Keratinocyte (primary cell): ENCODE measurements at regions not wholly inside any gene's neighbourhood (a gene's known extent, or its start where the extent isn't known, plus 50 kb on each side); places are given as distances from the start of the nearest gene placed in this dataset.

Source experiments
- DNase-seq: peaks from one replicate; pipeline ENCODE4 v3.0.0-alpha.2; 2011; ENCODE audit warnings: low read depth, missing footprints, low spot score
- FAIRE-seq: peaks from 2 replicates; lab custom pipeline; 2011; peaks lifted over from hg19 to GRCh38; lab: Jason Lieb, UNC
- H2AFZ ChIP-seq: 2 replicates; pipeline ENCODE4 v1.6.0; 2012; ENCODE audit warnings: low read length, control low read depth, inconsistent platforms; ENCODE audit not compliant: control insufficient read depth
- H3K27ac ChIP-seq: 2 replicates; pipeline ENCODE4 v1.5.1; 2011; ENCODE audit warnings: low read length; ENCODE audit not compliant: control insufficient read depth, insufficient read depth
- H3K27me3 ChIP-seq: 3 replicates; pipeline ENCODE4 v1.6.0; 2011; ENCODE audit warnings: low read length; ENCODE audit not compliant: control insufficient read depth, insufficient read depth; ENCODE audit errors: extremely low read depth
- H3K36me3 ChIP-seq, 2 experiments: 2 replicates in 1 of 2; 3 replicates in 1 of 2; pipeline ENCODE4 v1.5.1; 2011; ENCODE audit warnings: low read length in 2 of 2, mild to moderate bottlenecking in 1 of 2; ENCODE audit not compliant: control insufficient read depth in 2 of 2, insufficient read depth in 2 of 2; ENCODE audit errors: extremely low read depth in 1 of 2
- H3K4me1 ChIP-seq: 3 replicates; pipeline ENCODE4 v1.5.1; 2011; ENCODE audit warnings: low read length; ENCODE audit not compliant: control insufficient read depth, insufficient read depth; ENCODE audit errors: extremely low read depth
- H3K4me2 ChIP-seq: 3 replicates; pipeline ENCODE4 v1.6.0; 2011; ENCODE audit warnings: low read depth, low read length; ENCODE audit not compliant: control insufficient read depth, insufficient read depth; ENCODE audit errors: extremely low read depth
- H3K4me3 ChIP-seq, 3 experiments: fragments of 200-600 bp in 1 of 3; sonication (generic) in 1 of 3; 2 replicates in 2 of 3; 3 replicates in 1 of 3; pipeline ENCODE4 v1.5.1; 2011 to 2016; ENCODE audit warnings: low read length in 3 of 3, mild to moderate bottlenecking in 3 of 3, control low read depth in 2 of 3, inconsistent platforms in 1 of 3, low read depth in 1 of 3, mixed read lengths in 1 of 3, mixed run types in 1 of 3, moderate library complexity in 1 of 3; ENCODE audit not compliant: control insufficient read depth in 2 of 3, insufficient read depth in 2 of 3; ENCODE audit errors: extremely low read depth in 1 of 3
- H3K79me2 ChIP-seq: 2 replicates; pipeline ENCODE4 v1.6.0; 2012; ENCODE audit warnings: low read length; ENCODE audit not compliant: control insufficient read depth, insufficient read depth
- H3K9ac ChIP-seq: 3 replicates; pipeline ENCODE4 v1.6.0; 2011; ENCODE audit warnings: low read length; ENCODE audit not compliant: control insufficient read depth, insufficient read depth; ENCODE audit errors: extremely low read depth
- H3K9me1 ChIP-seq: 3 replicates; pipeline ENCODE4 v1.6.0; 2011; ENCODE audit warnings: low read length; ENCODE audit not compliant: control insufficient read depth, insufficient read depth; ENCODE audit errors: extremely low read depth
- H3K9me3 ChIP-seq: 2 replicates; pipeline ENCODE4 v1.5.1; 2012; ENCODE audit warnings: low read depth, low read length; ENCODE audit not compliant: control insufficient read depth
- H4K20me1 ChIP-seq: 3 replicates; pipeline ENCODE4 v1.6.0; 2011; ENCODE audit warnings: low read length; ENCODE audit not compliant: control insufficient read depth, insufficient read depth; ENCODE audit errors: extremely low read depth
- EZH2 ChIP-seq: IDR thresholded peaks from one replicate; pipeline ENCODE4 v1.6.1; 2012; ENCODE audit warnings: inconsistent platforms, mild to moderate bottlenecking, low read length, moderate library complexity
- dilution Hi-C: fragments of 300-500 bp; cut with MboI; formaldehyde crosslinking; loops from one replicate; pipeline ENCODE4 v1.7.0; 2020; ENCODE audit warnings: low sequenced_read_pairs; ENCODE audit not compliant: extremely low pct_ligation_motif_present
- TF ChIP-seq, protein P1 (sequence below), 3 experiments: IDR thresholded peaks in 1 of 3; conservative IDR thresholded peaks in 1 of 3; optimal IDR thresholded peaks in 1 of 3; 2 replicates in 2 of 3; 3 replicates in 1 of 3; pipeline versions ENCODE3 to v1.5.1; 2011; ENCODE audit warnings: low read length in 3 of 3, mild to moderate bottlenecking in 3 of 3, moderate library complexity in 2 of 3, control low read depth in 1 of 3, inconsistent platforms in 1 of 3; ENCODE audit not compliant: insufficient read depth in 2 of 3; ENCODE audit errors: extremely low read depth in 1 of 3

DNA sequence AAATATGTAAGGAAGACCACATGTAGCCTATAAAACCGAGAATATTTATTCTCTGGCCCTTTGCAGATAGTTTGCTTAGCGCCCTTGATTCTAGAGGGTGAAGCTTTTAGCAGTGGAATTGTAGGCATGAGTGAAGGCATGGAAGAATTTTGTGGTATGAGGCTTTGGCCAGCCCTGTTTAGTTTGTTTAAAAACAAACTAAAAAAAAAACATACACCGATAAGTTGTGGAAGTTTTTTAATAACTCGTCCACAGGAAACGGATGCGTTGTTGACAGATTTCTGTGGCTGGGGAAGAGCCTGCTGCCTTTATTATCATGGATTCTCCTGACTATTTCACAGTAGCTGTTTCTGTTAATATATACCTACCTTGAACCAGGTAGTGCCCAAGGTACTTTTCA lies 194.7 kb upstream of the LNX1 start:
- Histone ChIP-seq H3K27ac (no peak overlapping the region), H3K9ac (no peak overlapping the region), H3K4me2 (no peak overlapping the region), H3K9me3 (no peaks in the 10 kb centered on the region), H4K20me1 (no peaks in the 10 kb centered on the region), H3K36me3 (no peaks in the 10 kb centered on the region), H3K4me1 (no peaks in the 10 kb centered on the region), H3K4me3 (no peak overlapping the region), H3K9me1 (no peaks in the 10 kb centered on the region), H3K27me3 (no peaks in the 10 kb centered on the region), H3K79me2 (no peaks in the 10 kb centered on the region), H2AFZ (no peak overlapping the region)
- TF ChIP-seq EZH2: no peak
- TF ChIP-seq, protein P1, sequence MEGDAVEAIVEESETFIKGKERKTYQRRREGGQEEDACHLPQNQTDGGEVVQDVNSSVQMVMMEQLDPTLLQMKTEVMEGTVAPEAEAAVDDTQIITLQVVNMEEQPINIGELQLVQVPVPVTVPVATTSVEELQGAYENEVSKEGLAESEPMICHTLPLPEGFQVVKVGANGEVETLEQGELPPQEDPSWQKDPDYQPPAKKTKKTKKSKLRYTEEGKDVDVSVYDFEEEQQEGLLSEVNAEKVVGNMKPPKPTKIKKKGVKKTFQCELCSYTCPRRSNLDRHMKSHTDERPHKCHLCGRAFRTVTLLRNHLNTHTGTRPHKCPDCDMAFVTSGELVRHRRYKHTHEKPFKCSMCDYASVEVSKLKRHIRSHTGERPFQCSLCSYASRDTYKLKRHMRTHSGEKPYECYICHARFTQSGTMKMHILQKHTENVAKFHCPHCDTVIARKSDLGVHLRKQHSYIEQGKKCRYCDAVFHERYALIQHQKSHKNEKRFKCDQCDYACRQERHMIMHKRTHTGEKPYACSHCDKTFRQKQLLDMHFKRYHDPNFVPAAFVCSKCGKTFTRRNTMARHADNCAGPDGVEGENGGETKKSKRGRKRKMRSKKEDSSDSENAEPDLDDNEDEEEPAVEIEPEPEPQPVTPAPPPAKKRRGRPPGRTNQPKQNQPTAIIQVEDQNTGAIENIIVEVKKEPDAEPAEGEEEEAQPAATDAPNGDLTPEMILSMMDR (optimal IDR thresholded peaks at IDR 0.05 in 1 of 3, IDR thresholded peaks at IDR 0.05 in 1 of 3, conservative IDR thresholded peaks at IDR 0.05 in 1 of 3; ENCODE audit: extremely low read depth in 1 of 3, insufficient read depth in 2 of 3, low read length in 3 of 3): no peak
- DNase-seq (no peak), FAIRE-seq (no peak)
- dilution Hi-C loops: no loop called here

DNA sequence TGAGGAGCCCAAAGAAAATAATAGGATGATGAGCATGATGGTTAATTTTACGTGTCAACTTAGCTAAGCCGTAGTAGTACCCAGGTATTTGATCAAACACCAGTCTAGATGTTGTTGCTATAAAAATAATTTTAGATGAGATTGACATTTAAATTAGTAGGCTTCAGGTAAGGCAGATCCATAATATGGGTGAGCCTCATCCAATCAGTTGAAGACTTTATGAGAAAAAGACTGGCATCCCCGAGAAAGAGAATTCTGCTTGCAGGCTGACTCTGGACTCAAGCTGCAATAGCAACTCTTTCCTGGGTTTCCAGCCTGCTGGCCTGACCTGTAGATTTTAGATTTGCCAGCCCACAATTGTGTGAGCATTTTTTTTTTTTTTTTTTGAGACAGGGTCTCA lies 192.8 kb upstream of the LNX1 start:
- no peaks in the 10 kb centered on the region for H3K36me3 ChIP-seq
- dilution Hi-C loops: no loop called here
- FAIRE-seq: no peak

More for the DNA sequence above, 192.8 kb upstream of the LNX1 start:
- no peak overlapping the region for H3K27ac ChIP-seq
- DNase-seq: no peak
- H3K4me1 ChIP-seq: no peaks in the 10 kb centered on the region
- no peak overlapping the region for H3K4me3 ChIP-seq
- no peak overlapping the region for H3K4me2 ChIP-seq
- H3K9me3 ChIP-seq: no peaks in the 10 kb centered on the region
- H2AFZ ChIP-seq: no peak overlapping the region
- H3K27me3 ChIP-seq: no peaks in the 10 kb centered on the region
- no peak for TF ChIP-seq EZH2
- TF ChIP-seq, protein P1 (optimal IDR thresholded peaks at IDR 0.05 in 1 of 3, IDR thresholded peaks at IDR 0.05 in 1 of 3, conservative IDR thresholded peaks at IDR 0.05 in 1 of 3; ENCODE audit: extremely low read depth in 1 of 3, insufficient read depth in 2 of 3, low read length in 3 of 3): no peak
- no peaks in the 10 kb centered on the region for H3K79me2 ChIP-seq
- no peaks in the 10 kb centered on the region for H3K9me1 ChIP-seq
- H3K9ac ChIP-seq: no peak overlapping the region
- H4K20me1 ChIP-seq: no peaks in the 10 kb centered on the region
